ENCODE measurements at regions not wholly inside any gene's neighbourhood (a gene's known extent, or its start where the extent isn't known, plus 50 kb on each side); places are given as distances from the start of the nearest gene placed in this dataset.
"Not testable (repeated sequence)": the region's sequence is repeated elsewhere in the genome, so short reads cannot be mapped to it uniquely, and the experiment has no call there.

- no peak for FAIRE-seq
- TF ChIP-seq POLR2A (IDR thresholded peaks at IDR 0.05; ENCODE audit: low read depth, low read length), result no peak
- no peak for DNase-seq (ENCODE audit: insufficient read length, low spot score)
Measured at GRCh38 chr7:118948508-118948907, 724.0 kb downstream of the ANKRD7 start.

GRCh38 chr7:118949031-118949430, 724.5 kb downstream of the ANKRD7 start:
- no peak for FAIRE-seq

GRCh38 chr7:118956285-118956684, 731.8 kb downstream of the ANKRD7 start:
- FAIRE-seq; DNase-seq (ENCODE audit: insufficient read length, low spot score): not testable (repeated sequence)

More at GRCh38 chr7:118949031-118949430, 724.5 kb downstream of the ANKRD7 start:
- no peak for TF ChIP-seq POLR2A (IDR thresholded peaks at IDR 0.05; ENCODE audit: low read depth, low read length)
- no peak for DNase-seq (ENCODE audit: insufficient read length, low spot score)

- DNase-seq (ENCODE audit: insufficient read length, low spot score), result no peak
- no peak for FAIRE-seq
- TF ChIP-seq POLR2A (IDR thresholded peaks at IDR 0.05; ENCODE audit: low read depth, low read length), result no peak
Measured at GRCh38 chr7:118969370-118969769, 744.9 kb downstream of the ANKRD7 start.

GRCh38 chr7:118971706-118972105, 747.2 kb downstream of the ANKRD7 start:
- FAIRE-seq, result no peak
- DNase-seq (ENCODE audit: insufficient read length, low spot score), result no peak

GRCh38 chr7:118974836-118975235, 750.3 kb downstream of the ANKRD7 start:
- TF ChIP-seq POLR2A (IDR thresholded peaks at IDR 0.05; ENCODE audit: low read depth, low read length), result no peak
- no peak for FAIRE-seq
- DNase-seq (ENCODE audit: insufficient read length, low spot score), result no peak

More at GRCh38 chr7:118971706-118972105, 747.2 kb downstream of the ANKRD7 start:
- no peak for TF ChIP-seq POLR2A (IDR thresholded peaks at IDR 0.05; ENCODE audit: low read depth, low read length)

- DNase-seq (ENCODE audit: insufficient read length, low spot score), result no peak
- FAIRE-seq, result no peak
- no peak for TF ChIP-seq POLR2A (IDR thresholded peaks at IDR 0.05; ENCODE audit: low read depth, low read length)
Measured at GRCh38 chr7:118995350-118995749, 770.8 kb downstream of the ANKRD7 start.

GRCh38 chr7:119007236-119007635, 782.7 kb downstream of the ANKRD7 start:
- DNase-seq (ENCODE audit: insufficient read length, low spot score), result no peak
- FAIRE-seq, result no peak
- TF ChIP-seq POLR2A (IDR thresholded peaks at IDR 0.05; ENCODE audit: low read depth, low read length), result no peak

- FAIRE-seq (no peak), DNase-seq (ENCODE audit: insufficient read length, low spot score) (no peak)
- no peak for TF ChIP-seq POLR2A (IDR thresholded peaks at IDR 0.05; ENCODE audit: low read depth, low read length)
Measured at GRCh38 chr7:119010635-119011034, 786.1 kb downstream of the ANKRD7 start.

- FAIRE-seq, result no peak
- no peak for DNase-seq (ENCODE audit: insufficient read length, low spot score)
- TF ChIP-seq POLR2A (IDR thresholded peaks at IDR 0.05; ENCODE audit: low read depth, low read length), result no peak
Measured at GRCh38 chr7:119026391-119026790, 801.9 kb downstream of the ANKRD7 start.

GRCh38 chr7:119028736-119029135, 804.2 kb downstream of the ANKRD7 start:
- no peak for FAIRE-seq
- DNase-seq (ENCODE audit: insufficient read length, low spot score), result no peak
- no peak for TF ChIP-seq POLR2A (IDR thresholded peaks at IDR 0.05; ENCODE audit: low read depth, low read length)

- not testable (repeated sequence) for FAIRE-seq; DNase-seq (ENCODE audit: insufficient read length, low spot score)
Measured at GRCh38 chr7:119032136-119032535, 807.6 kb downstream of the ANKRD7 start.

- FAIRE-seq (no peak), DNase-seq (ENCODE audit: insufficient read length, low spot score) (no peak)
- TF ChIP-seq POLR2A (IDR thresholded peaks at IDR 0.05; ENCODE audit: low read depth, low read length), result no peak
Measured at GRCh38 chr7:119033641-119034040, 809.1 kb downstream of the ANKRD7 start.

- FAIRE-seq (no peak), DNase-seq (ENCODE audit: insufficient read length, low spot score) (no peak)
- no peak for TF ChIP-seq POLR2A (IDR thresholded peaks at IDR 0.05; ENCODE audit: low read depth, low read length)
Measured at GRCh38 chr7:119037941-119038340, 813.4 kb downstream of the ANKRD7 start.

GRCh38 chr7:119046068-119046467, 821.6 kb downstream of the ANKRD7 start:
- FAIRE-seq, result no peak
- no peak for DNase-seq (ENCODE audit: insufficient read length, low spot score)
- TF ChIP-seq POLR2A (IDR thresholded peaks at IDR 0.05; ENCODE audit: low read depth, low read length), result no peak

- FAIRE-seq, result no peak
- no peak for TF ChIP-seq POLR2A (IDR thresholded peaks at IDR 0.05; ENCODE audit: low read depth, low read length)
- DNase-seq (ENCODE audit: insufficient read length, low spot score), result no peak
Measured at GRCh38 chr7:119065966-119066365, 841.5 kb downstream of the ANKRD7 start.

All from H54 (cell line).